Thoracic aorta (tissue), 2 donors: ENCODE measurements at regions not wholly inside any gene's neighbourhood (a gene's known extent, or its start where the extent isn't known, plus 50 kb on each side); places are given as distances from the start of the nearest gene placed in this dataset.

ENCODE experiments used
- ATAC-seq: fragments of 150-250 bp; one replicate; pipeline ENCODE4 v1.8.0; 2017; ENCODE audit warnings: low read depth; ENCODE audit not compliant: insufficient number of reproducible peaks, low FRiP score
- DNase-seq: peaks from one replicate; pipeline ENCODE4 v3.0.0-alpha.2; 2020; ENCODE audit warnings: low spot score
- H3K27ac ChIP-seq, 2 donors: fragments of 200-600 bp; sonication (generic); 1 replicate in 1 of 2; 2 replicates in 1 of 2; pipeline ENCODE4 v1.5.1; 2016; ENCODE audit warnings: mild to moderate bottlenecking in 2 of 2, moderate library complexity in 2 of 2
- H3K27me3 ChIP-seq: fragments of 200-600 bp; sonication (generic); replicated peaks from 2 replicates; pipeline ENCODE4 v1.6.0; 2016; ENCODE audit warnings: mild to moderate bottlenecking; ENCODE audit not compliant: insufficient read depth
- H3K36me3 ChIP-seq: fragments of 200-600 bp; sonication (generic); one replicate; pipeline ENCODE4 v1.5.1; 2016
- H3K4me1 ChIP-seq, 2 donors: fragments of 200-600 bp; sonication (generic); 1 replicate in 1 of 2; 2 replicates in 1 of 2; pipeline versions ENCODE4 v1.5.1 to v1.6.0; 2016; ENCODE audit warnings: low read depth in 2 of 2, mild to moderate bottlenecking in 1 of 2; ENCODE audit not compliant: control insufficient read depth in 1 of 2
- H3K4me3 ChIP-seq: fragments of 200-600 bp; sonication (generic); 2 replicates; pipeline ENCODE4 v1.5.1; 2016; ENCODE audit warnings: mild to moderate bottlenecking
- H3K9me3 ChIP-seq: fragments of 200-600 bp; sonication (generic); 2 replicates; pipeline ENCODE4 v1.5.1; 2016
- TF ChIP-seq, protein P1 (sequence below): fragments of 200-600 bp; sonication (generic); IDR thresholded peaks from one replicate; pipeline ENCODE4 v1.5.1; 2019; ENCODE audit warnings: antibody characterized with exemption

DNA sequence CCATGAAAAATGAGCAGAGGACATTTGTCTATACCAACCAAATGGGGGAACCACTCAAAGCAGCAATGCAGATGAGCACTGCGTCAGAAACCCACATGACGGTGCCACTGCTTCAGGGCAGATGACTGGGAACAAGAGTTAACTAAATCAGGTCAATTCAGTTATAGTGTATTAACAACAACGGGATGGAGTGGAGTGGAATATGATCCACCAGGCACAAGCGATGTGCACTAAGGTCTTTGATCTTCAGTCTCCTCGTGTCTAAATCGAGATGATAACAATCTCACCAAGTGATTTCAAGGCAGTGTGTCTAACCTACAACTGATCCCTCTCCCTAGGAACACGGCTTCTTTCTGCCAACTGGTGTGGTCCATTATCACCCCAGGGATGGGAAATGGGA lies 269.0 kb downstream of the RAD51AP2 start:
- Histone ChIP-seq H3K36me3 (no peaks in the 10 kb centered on the region), H3K27me3 (no peaks in the 10 kb centered on the region), H3K4me3 (no peak overlapping the region), H3K27ac (no peak overlapping the region), H3K4me1 (no peaks in the 10 kb centered on the region), H3K9me3 (no peaks in the 10 kb centered on the region)
- ATAC-seq (no peak), DNase-seq (no peak)
- TF ChIP-seq, protein P1, sequence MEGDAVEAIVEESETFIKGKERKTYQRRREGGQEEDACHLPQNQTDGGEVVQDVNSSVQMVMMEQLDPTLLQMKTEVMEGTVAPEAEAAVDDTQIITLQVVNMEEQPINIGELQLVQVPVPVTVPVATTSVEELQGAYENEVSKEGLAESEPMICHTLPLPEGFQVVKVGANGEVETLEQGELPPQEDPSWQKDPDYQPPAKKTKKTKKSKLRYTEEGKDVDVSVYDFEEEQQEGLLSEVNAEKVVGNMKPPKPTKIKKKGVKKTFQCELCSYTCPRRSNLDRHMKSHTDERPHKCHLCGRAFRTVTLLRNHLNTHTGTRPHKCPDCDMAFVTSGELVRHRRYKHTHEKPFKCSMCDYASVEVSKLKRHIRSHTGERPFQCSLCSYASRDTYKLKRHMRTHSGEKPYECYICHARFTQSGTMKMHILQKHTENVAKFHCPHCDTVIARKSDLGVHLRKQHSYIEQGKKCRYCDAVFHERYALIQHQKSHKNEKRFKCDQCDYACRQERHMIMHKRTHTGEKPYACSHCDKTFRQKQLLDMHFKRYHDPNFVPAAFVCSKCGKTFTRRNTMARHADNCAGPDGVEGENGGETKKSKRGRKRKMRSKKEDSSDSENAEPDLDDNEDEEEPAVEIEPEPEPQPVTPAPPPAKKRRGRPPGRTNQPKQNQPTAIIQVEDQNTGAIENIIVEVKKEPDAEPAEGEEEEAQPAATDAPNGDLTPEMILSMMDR, result no peak

DNA sequence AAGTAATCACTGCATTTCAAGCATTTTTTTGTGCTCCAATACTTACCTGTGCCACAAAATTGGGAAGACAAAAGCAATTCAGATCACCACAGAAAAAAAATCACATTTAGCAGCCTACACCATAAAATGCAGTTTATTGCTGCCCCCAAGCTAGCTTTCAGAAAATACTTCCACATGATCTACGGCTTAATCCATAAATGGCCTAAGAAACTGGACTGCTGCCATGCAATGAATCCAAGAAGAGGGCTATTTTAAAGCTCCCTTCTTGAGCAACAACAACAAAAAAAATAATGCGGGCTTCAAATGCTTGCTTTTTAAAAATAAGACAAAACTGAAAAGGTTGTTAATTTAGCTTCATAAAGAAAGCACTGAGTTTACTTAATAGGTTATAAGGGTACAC lies 272.3 kb downstream of the RAD51AP2 start:
- TF ChIP-seq, protein P1, result no peak
- no peak for DNase-seq
- Histone ChIP-seq H3K27me3 (no peaks in the 10 kb centered on the region), H3K4me1 (no peaks in the 10 kb centered on the region), H3K4me3 (no peak overlapping the region), H3K9me3 (no peaks in the 10 kb centered on the region), H3K27ac (no peak overlapping the region), H3K36me3 (no peaks in the 10 kb centered on the region)
- ATAC-seq, result no peak

DNA sequence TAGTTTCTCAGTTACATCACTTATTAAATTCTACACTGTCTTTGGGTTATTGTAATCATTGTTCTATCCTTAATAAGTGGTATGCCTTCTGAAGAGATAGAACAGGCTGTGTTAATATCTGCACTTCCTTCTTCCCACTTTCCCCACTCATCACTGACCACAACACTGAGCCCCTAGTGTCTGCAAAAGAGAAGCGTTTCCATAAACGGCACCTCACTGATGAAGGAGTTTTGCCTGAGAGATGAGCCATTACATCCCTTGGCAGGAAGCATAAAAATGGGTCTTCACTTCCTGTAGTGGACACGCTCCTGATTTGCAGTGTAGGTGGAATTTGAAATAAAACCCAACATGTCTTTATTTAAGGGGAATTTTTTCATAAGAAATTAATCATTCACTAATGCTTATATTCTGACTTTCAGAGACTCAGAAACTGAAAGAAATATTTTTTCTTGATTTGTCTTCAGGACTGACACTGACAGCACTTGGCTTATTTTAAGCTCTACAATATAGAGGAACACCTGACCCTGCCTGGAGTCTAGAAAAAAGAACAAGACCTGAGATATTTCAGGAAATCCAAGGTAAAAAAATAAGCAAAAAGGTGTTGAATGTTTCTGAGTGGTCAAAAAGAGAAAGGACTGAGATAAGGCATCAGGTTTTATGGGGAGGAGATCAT lies 275.3 kb downstream of the RAD51AP2 start:
- Histone ChIP-seq H3K4me3 (no peak overlapping the region), H3K27me3 (no peaks in the 10 kb centered on the region), H3K4me1 (no peaks in the 10 kb centered on the region), H3K9me3 (no peaks in the 10 kb centered on the region), H3K27ac (no peak overlapping the region), H3K36me3 (no peaks in the 10 kb centered on the region)
- DNase-seq, result no peak
- TF ChIP-seq, protein P1, result no peak
- ATAC-seq, result no peak

DNA sequence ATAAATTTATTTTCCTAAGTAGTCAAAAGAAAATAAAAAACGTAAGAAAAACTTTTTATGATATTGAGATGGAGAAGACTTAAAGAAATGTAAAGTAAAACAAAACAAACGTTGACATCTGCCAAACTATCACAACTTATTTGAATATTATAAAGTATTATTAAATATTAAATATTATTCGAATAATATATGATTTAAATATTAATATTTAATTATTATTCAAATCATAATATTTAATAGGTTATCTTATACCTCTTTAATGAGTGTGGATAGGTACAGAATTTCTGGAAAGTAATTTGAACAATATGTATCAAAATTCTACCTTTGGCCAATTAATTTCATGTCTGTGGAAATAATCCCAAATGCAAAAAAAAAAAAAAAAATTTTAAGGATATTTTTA lies 278.7 kb downstream of the RAD51AP2 start:
- Histone ChIP-seq H3K27me3 (no peaks in the 10 kb centered on the region), H3K4me3 (no peak overlapping the region), H3K27ac (no peak overlapping the region), H3K36me3 (no peaks in the 10 kb centered on the region), H3K4me1 (no peaks in the 10 kb centered on the region), H3K9me3 (no peaks in the 10 kb centered on the region)
- ATAC-seq (no peak), DNase-seq (no peak)
- TF ChIP-seq, protein P1, result no peak

DNA sequence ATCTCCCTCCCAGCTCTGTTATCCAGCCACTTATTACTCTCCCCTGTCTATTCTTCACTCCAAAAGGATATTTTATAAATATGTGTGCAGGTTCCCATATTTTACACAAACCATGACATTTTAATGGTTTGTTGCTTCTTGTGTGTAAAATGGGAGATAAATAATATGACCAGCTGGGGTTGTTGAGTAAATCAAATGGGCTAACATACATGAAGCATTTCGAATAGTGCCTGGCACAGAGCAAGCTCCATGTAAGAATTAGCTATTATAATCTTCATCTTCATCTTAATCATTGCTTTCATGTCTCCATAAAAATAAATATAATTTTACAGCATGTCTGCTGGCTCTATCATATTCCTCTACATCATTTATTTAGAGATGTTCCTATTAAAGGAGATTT lies 283.1 kb downstream of the RAD51AP2 start:
- no peaks in the 10 kb centered on the region for H3K9me3 ChIP-seq

More for the DNA sequence above, 283.1 kb downstream of the RAD51AP2 start:
- no peaks in the 10 kb centered on the region for H3K4me1 ChIP-seq
- TF ChIP-seq, protein P1, result no peak
- no peak overlapping the region for H3K4me3 ChIP-seq
- ATAC-seq (no peak), DNase-seq (no peak)
- H3K27me3 ChIP-seq, result no peaks in the 10 kb centered on the region
- H3K36me3 ChIP-seq, result no peaks in the 10 kb centered on the region
- H3K27ac ChIP-seq, result no peak overlapping the region
